ENCODE measurements at regions not wholly inside any gene's neighbourhood (a gene's known extent, or its start where the extent isn't known, plus 50 kb on each side); places are given as distances from the start of the nearest gene placed in this dataset.

DNA sequence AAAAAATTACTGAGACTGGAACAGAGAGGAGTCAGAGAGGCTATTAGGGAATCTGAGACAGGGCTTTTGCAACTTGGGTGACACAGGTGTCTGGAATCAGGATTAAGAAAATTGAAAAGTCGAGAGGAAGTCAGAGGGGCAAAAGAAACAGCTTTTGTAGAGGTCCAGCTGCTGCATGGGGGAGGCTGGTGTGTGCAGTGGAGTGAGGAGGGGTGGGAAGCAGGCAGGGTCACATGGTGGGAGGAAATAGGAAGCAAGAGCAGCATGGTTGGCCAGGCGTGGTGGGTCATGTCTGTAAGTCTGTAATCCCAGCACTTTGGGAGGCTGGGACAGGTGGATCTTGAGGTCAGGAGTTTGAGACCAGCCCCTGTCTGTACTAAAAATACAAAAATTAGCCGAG, 69.7 kb upstream of the VRK1 start:
- Histone ChIP-seq H3K36me3 (no peaks in the 10 kb centered on the region), H3K27me3 (no peaks in the 10 kb centered on the region), H3K4me1 (no peaks in the 10 kb centered on the region), H3K4me3 (no peak overlapping the region), H3K9me3 (no peaks in the 10 kb centered on the region), H3K27ac (no peak overlapping the region)
- DNase-seq (no peak), ATAC-seq (no peak), FAIRE-seq (no peak)
- intact Hi-C loops (cut with DNase I): no loop called here
- 52 to 53% methylated on average over 3 of the region's 3 CpGs for WGBS, 2 donors
- TF ChIP-seq CTCF (IDR thresholded peaks at IDR 0.05): no peak

DNA sequence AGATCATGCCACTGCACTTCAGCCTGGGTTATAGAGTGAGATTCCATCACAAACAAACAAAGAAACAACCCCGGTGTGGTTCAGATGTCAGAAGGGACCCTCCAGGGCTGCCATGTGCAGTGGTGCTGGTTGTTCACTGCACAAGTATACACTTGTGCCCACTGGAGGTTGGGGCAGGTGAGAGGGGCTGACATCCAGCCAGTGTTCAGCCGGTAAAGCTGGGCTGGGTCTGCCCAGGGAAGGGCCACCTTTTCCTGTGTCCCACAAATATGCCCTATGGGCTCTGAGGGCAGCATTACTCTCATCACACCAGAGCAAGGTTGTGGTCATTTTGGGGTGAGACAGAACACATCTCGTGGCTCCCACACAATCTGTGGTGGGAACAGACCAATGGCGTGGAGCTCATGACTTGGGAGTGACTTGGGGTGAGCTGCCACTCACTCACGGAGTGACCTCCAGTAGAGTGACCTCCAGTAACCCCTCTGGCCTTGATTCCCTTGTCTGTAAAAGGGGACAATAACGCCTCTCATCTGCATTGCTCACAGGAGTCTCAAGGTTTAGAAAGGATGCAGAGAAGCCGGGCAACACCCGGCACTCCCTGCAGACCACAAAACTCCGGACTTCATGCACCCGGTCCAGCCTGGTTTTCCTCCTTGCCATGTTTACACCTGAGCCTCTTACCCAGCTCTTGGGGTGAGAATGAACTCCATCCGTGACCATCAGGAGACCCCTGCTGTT, 69.0 kb upstream of the VRK1 start:
- FAIRE-seq: no peak
- intact Hi-C loops (cut with DNase I): no loop called here
- ATAC-seq: no peak
- no peak overlapping the region for H3K4me3 ChIP-seq
- no peak overlapping the region for H3K27ac ChIP-seq
- H3K36me3 ChIP-seq: no peaks in the 10 kb centered on the region
- H3K9me3 ChIP-seq: no peaks in the 10 kb centered on the region
- WGBS, 2 donors: 48 to 64% methylated on average over 11 of the region's 11 CpGs
- no peak for TF ChIP-seq CTCF (IDR thresholded peaks at IDR 0.05)
- DNase-seq: no peak
- no peaks in the 10 kb centered on the region for H3K27me3 ChIP-seq
- no peaks in the 10 kb centered on the region for H3K4me1 ChIP-seq

DNA sequence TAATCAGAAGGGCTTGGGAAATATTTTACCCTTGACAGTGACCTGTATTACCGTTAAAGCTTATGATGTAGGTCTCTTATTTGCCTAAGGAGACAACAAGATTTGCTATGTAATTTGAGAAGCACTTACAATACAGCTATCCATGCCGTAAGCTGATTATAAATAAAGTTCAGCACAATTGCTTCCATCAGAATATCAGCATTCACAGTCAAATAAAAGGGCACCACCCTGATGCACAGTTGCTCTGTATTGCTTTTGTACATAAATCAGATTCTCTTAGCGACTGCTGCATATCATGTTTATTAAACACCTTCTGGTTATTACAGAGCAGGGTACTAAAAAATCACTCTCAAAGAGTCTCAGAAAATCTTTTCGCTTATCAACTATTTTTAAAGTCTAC, 67.3 kb upstream of the VRK1 start:
- TF ChIP-seq CTCF (IDR thresholded peaks at IDR 0.05): no peak
- intact Hi-C loops (cut with DNase I): no loop called here

GRCh38 chr14:96730386-96730785, 66.8 kb upstream of the VRK1 start:
- no peaks in the 10 kb centered on the region for H3K9me3 ChIP-seq
- intact Hi-C loops (cut with DNase I): no loop called here
- DNase-seq: no peak
- no peaks in the 10 kb centered on the region for H3K27me3 ChIP-seq
- no peak overlapping the region for H3K27ac ChIP-seq
- H3K36me3 ChIP-seq: no peaks in the 10 kb centered on the region
- no peaks in the 10 kb centered on the region for H3K4me1 ChIP-seq
- WGBS, 2 donors: 71 to 75% methylated on average over 7 of the region's 7 CpGs
- TF ChIP-seq CTCF (IDR thresholded peaks at IDR 0.05): no peak
- no peak for ATAC-seq
- no peak for FAIRE-seq
- H3K4me3 ChIP-seq: no peak overlapping the region

More for the DNA sequence above, 67.3 kb upstream of the VRK1 start:
- no peaks in the 10 kb centered on the region for H3K36me3 ChIP-seq
- ATAC-seq (no peak), FAIRE-seq (no peak), DNase-seq (no peak)
- no peak overlapping the region for H3K4me3 ChIP-seq
- H3K9me3 ChIP-seq: no peaks in the 10 kb centered on the region
- WGBS, 2 donors: 46 to 48% methylated on average over 4 of the region's 4 CpGs
- no peaks in the 10 kb centered on the region for H3K27me3 ChIP-seq
- H3K27ac ChIP-seq: no peak overlapping the region
- no peaks in the 10 kb centered on the region for H3K4me1 ChIP-seq

DNA sequence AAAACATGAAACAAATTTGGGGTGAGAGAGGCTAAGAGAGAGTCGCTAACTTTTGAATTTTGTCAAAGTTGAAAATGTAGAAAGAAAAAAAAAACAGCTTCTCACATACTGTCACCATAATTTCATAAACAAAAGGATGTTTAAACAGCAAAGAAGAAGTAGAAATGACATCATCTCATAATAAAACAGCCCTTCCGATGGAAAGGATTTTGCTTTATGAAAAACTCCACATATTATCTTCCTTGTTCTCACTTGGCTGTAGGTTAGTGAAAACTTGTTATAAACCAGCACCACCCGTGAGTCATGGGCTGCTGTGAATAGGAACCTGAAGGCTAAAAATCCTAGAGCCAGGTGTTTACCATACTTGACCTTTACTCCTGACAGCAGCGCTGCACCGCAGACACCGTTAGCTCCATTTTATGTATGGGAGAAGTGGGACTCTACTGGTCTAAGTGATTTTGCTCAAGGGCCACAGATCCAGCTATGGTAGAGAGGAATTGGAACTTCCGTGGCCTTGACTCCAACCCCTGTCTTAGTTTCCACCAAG, 63.0 kb upstream of the VRK1 start:
- Histone ChIP-seq H3K4me3 (no peak overlapping the region), H3K4me1 (no peaks in the 10 kb centered on the region), H3K27ac (no peak overlapping the region), H3K9me3 (no peaks in the 10 kb centered on the region), H3K27me3 (peaks cover 0 to 15% (median 3%) of the 10 kb centered on the region in 4 donors), H3K36me3 (no peaks in the 10 kb centered on the region)
- intact Hi-C loops (cut with DNase I): no loop called here
- ATAC-seq: no peak
- DNase-seq: no peak
- no peak for FAIRE-seq
- 55 to 61% methylated on average over 7 of the region's 7 CpGs for WGBS, 2 donors
- TF ChIP-seq CTCF (IDR thresholded peaks at IDR 0.05): no peak

Data from pancreas (tissue), 10 donors.